ENCODE measurements at regions not wholly inside any gene's neighbourhood (a gene's known extent, or its start where the extent isn't known, plus 50 kb on each side); places are given as distances from the start of the nearest gene placed in this dataset.
"Not testable (repeated sequence)": the region's sequence is repeated elsewhere in the genome, so short reads cannot be mapped to it uniquely, and the experiment has no call there.

DNA sequence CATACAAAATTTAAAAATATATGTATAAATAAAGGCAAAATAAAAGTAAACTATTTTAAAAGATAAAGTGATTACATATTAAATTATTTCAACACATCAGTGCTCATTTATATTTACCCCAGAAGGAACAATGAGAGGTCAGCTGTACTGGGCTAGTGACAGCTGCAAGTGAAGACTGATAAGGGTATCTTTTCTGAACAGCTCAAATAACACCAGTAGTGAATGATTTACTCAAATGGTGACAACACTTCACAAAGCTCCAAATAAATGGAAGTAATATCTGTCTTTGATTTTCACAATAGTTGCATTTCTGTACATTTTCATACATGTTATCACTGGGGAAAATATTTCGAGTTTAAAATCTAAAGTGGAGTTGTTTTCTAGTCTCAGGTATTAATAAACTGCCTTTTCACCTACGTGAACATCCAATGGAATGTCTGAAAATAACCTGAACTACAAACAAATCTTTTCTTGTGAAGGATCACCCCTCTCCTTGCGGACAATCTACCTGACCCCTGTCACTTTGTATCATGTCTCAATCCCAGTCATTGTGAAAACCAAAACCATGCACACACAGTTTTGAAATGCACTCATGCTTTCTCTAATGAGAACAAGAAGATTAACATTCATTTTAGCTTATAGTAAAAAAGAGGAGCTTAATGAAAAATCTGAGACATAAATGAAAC is 1928.8 kb upstream of the CELF4 start:
- DNase-seq, result no peak

DNA sequence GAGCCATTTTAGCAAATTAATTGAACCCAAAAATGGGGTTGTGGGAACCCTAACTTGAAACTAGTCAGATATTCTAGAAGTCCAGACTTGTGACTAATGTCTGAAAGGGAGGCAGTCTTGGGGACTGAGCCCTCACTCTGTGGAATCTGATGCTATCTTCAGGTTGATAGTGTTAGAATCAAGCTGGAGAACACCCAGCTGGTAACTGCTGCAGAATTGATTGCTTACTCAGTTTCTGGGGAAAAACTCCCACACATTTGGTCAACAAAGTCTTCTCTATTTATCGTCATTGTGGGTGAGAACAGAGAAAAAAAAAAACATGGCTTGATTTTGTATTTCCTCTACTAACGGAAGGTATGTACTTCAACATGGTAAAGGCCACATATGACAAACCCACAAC is 1925.8 kb upstream of the CELF4 start:
- DNase-seq, result no peak

DNA sequence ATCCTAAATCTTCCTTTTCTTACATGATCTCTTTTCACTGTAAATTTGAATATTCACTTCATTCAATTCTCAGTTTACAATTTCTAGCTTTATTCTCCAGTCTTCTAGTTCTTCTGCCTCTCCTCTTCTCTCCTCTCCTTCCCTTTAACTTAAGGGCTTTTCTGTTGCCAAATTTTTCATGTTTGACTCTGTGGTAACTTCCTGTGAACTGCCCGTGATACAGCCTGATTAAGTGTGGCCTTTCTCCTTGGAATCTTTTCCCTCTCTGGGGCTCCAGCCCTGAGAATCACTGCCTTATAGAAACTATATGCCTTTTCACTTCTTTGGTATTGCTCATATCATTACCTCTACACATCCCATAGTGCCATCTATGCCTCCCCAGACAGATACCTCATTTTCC is 1923.8 kb upstream of the CELF4 start:
- no peak for DNase-seq

DNA sequence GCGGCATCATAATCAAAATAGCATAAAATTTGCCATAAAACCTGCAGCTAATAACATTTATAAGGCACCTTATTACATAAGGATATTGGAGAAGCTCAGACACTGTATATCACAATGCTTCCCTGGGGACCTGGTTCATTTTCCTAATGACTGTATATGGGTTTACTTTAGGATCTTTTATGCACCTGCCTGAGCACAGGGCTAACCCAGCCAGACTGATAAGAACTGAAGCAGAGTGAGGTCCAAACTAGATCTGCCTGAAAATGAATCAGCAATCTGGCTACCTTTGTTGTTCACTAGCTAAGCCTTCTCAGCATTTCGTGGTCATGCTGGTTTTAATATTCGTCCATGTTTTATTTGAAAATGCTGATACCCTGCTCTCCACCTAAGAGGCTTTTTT is 1922.3 kb upstream of the CELF4 start:
- DNase-seq, result no peak

DNA sequence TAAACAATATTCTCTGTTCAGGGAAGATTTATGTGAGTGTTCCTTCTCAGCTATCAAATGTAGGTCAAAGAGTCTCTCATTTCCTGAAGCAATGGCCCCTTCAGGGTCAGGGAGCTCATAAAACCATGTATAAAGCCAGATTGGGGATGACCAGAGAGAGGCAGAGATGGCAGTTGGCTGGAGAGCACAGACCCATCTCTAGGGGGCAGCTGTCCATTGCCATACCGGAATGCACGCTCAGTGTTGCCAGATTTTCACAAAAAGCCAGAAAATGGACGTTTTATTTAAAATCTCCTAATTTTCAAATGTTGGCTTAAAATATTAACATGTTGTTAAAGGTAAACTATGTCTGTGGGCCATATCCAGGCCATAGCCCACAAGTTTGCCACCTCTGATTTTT is 1920.7 kb upstream of the CELF4 start:
- DNase-seq, result no peak

DNA sequence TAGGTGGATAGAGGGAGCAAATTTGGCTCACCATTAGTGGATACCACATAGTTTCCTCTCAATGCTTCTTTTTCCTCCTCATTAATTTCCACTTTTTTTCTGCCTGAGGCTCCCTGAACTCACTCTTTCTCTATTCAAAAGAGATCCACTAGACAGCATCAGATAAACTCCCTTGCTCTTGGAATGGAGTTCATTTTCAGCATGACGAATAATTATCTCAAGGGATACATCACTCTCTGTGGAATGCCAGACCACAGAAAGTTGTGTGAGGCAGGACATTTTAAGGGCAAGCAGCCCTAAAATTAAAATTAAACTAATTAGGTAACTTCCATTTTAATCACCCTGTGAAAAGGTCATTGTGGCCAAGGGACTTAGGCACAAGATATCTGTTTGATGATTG is 1920.1 kb upstream of the CELF4 start:
- no peak for DNase-seq

DNA sequence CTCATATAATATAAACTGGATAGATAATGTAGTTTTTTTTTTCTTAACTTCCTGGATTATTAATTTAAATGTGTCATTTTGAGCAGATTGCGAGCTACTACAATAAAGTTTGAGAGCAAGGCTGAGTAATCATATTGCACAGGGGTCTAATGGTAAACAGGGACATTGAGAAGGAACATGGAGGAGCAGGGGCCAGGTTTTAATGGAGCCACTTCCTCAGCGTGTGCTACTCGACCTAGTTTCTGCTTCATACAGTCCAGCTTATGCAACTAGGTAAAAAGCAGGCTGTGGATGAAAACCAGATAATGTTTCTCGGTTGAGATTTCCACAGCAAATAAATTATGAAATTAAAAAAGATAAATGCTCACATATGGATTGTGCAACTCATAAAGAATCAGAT is 1915.7 kb upstream of the CELF4 start:
- DNase-seq, result no peak

DNA sequence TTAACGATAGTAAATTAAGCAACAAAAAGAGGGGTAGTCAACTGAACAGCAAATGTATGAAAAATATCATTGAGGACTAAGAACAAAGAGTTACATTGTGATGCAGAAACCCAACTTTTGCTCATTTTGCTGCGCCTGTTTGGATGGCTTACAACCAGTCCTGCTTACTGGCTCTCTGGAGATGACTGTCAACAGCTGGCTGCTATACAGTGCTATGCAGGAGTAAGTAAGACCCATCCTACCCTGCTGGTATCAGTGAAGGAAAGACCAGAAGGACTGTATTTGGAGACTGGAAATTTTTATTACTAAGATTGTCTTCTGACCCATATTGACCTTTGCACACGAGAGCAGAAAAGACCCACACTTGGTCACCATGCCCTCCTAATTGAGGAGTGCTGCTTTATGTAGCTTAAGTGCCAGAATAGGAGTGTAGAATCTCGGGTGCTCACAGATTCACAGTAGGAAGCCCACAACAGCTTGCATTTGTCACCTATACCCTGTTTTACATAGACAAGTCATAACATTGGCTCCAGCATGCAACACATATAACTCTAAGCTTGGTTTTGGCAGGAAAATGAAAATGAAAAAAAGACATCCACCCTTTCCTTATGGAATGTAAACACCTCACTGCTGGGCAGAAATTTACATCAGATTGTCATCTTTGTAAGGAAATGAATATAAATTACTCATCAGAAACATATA is 1915.0 kb upstream of the CELF4 start:
- DNase-seq, result no peak

DNA sequence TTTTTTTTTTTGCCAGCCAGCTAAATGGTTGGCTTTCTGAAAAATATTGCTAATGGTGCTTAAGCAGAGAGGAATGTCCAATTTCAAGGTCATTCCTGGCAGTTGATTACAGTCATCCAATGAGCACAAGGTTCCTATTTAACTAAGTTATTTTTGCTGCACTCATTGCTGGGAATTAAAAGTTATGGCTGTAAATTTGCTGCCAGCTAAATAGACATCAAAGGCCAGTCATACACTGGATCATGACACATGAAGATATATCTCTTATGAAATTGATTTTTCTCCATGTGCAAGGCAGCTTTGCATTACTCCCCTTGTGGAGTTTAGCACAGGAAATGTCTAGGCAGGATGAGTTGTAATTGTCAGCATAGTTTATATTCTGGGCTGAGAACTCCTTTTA is 1898.4 kb upstream of the CELF4 start:
- DNase-seq, result no peak

DNA sequence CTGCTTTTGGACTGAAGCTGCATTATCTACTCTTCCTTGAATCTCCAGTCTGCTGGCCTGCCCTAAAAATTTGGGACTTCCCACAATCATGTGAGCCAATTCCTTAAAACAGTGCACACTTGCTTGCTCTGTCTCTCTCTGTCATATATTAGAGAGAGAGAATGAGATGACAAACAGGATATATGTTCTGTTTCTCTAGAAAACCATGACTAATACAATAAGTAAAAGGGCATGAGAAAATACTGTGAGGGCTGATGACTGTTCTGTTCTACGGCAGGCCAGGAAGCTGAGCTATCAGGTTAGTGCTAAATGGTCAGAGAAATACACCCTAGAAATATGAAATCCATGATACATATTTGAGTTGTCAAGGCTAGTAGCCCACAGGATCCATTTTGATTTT is 1896.8 kb upstream of the CELF4 start:
- no peak for DNase-seq

DNA sequence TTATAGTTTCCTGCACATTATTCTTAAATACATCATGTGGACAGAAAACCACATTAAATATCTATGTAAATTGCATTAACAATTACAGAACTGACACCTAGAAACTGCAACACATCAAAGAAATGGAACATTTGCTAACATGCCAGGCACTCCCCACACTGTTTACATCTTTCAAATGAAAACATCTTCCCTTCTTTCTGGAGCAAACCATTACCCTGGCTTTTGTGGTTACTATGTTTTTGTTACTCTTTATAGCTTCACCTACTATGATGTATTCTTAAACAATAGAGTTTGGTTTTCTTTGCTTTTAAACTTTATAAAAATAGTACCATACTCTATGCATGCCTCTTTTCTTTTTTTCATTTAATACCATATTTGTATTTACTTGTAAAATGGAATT is 1894.5 kb upstream of the CELF4 start:
- DNase-seq, result no peak

DNA sequence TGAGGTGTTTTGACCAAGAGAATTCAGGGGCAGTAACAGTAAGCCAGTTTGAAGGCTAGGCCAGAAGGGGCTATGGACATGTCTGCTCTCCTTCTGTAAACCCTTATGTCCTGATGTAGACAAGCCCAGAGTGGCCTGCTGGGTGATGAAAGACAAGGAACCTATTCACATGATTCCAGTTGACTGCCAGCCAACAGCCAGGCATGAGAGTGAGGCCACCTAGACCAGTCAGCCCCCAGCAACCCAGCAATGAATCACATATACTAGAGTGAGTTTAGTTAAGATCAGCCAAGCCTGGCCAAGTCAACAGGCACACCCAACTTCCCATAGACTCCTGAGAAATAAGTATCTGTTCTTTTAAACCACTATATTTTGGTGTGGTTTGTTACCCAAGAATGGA is 1889.7 kb upstream of the CELF4 start:
- DNase-seq, result peak in 5 of 56 donors; percentile 2 to 41 (median 5)

DNA sequence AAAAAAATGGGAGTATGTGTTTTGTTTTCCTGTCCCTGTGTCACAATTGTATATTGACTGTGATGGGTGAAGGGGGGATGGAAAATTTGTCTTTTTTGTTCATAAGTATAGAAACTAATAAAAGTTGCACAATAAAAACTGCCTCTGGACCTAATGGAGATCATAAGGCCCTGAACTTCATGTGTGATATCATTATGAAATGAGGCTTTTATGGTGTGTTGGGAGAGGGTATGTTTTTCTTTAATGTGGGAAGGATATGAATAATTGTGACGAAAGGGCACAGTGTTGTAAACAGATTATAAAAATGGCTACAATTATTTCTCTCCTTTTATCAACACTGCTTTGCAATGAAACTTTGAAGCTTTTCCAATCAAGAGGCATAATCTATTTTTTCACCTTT is 1889.3 kb upstream of the CELF4 start:
- no peak for DNase-seq

DNA sequence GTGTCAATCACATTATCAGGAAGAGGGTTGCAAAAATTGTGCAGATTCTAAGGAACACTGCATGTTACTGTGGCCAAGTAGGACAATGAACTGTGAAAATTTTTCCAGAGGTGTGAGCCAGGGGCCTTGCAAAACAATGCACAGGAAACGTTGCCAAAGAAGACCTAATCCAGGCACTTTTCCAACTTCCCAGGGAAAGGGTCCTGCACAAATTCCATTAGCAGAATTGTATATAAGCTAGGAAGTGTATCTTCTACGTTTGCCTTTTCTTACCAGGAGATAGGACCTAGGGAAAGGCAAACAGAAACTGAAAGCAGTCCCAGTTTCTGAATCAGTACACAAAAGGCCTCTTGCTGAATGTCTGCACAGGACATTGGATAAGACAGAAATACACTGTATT is 1888.3 kb upstream of the CELF4 start:
- DNase-seq, result peak in 6 of 56 donors; percentile 1 to 53 (median 5)

DNA sequence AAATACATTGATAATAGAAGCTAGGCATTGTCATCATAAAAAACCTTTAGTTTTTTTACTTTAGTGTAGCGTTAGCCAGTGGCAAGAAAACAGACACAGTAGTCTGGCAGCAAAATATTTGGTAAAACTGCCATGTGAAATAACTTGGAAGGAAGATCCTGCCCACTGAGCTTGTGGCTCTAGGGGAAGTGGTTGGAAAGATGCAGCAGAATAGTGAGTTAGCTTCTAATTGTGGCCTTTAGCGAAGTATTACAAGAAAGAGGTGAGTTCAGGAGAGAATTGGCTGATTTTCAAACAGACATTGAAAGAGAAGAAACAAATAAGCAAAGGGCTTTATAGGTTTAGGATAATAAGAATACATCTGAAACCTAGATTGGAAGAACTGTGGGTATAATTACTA is 1887.8 kb upstream of the CELF4 start:
- DNase-seq, result no peak

DNA sequence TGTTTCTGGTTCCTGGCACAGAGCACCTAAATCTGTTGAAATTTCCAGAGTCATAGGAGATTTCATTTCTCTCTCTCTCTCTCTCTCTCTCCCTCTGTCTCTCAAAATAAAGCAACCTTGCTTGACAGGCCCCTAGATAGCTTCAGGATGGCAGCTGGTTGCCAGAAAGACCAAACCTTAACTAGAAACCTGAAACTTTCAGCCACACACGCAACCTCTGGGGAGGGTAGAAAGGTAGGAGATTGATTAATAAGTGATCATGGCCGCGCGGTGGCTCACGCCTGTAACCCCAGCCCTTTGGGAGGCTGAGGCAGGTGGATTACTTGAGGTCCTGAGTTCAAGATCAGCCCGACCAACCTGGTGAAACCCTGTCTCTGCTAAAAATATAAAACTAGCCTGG is 1885.4 kb upstream of the CELF4 start:
- no peak for DNase-seq

DNA sequence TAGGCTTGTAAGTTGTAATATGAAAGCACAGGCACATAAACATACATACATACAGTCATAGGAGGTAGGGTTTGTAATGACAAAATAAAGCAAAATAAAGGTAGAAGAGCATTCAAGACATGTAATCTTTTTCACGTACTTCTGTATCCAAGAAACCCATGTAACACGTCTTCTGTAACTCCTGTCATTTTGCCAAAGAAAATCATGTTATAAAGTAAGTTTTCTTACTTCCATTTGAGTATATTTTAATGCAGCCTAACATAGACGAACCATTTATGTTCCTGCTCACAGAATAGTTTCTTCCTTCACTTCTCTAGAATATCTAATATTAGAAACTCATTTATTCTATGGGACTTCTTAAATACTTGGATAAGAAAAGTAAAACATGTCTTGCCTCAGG is 1884.0 kb upstream of the CELF4 start:
- no peak for DNase-seq

DNA sequence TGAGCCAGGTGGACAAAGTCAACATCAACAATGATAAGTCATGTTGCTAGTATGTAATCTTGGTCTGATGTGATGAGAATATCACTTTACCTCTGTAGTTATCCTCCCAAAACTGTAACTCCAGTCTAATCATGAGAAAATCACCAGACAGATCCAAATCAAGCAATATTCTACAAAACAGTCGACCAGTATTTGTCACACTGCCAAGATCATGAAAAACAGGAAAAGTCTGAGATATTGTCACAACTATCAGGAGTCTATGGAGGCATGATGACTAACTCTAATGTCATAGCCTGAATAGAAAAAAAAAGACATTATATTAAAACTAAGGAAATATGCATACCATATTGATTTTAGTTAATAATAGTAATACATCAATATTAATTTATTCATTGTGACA is 1883.3 kb upstream of the CELF4 start:
- no peak for DNase-seq

DNA sequence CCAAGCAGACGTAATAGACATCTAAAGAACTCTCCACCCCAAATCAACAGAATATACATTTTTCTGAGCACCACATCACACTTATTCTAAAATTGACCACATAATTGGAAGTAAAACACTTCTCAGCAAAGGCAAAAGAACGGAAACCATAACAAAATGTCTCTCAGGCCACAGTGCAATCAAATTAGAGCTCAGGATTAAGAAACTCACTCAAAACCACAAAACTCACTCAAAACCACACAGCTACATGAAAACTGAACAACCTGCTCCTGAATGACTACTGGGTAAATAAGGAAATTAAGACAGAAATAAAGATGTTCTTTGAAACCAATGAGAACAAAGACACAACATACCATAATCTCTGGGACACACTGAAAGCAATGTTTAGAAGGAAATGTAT is 1879.4 kb upstream of the CELF4 start:
- not testable (repeated sequence) for DNase-seq

DNA sequence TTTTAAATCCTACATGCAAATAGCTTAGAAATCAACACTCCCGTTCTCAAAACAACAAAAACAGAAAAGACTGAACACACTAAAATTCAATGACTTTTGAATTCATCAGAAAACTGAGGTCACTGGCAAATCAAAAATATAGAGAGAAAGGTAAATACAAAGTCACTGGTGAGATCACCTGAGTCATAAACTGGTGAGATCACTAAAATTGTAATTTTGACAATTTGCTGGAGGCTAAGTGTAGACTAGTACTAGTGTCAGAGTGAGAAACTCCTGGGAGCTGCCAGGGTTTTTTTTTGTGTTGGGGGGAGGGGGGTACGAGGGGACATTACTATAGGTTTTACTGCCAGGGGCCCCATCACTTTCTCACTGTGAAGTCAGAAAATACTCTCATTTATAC is 1876.0 kb upstream of the CELF4 start:
- DNase-seq, result no peak

DNA sequence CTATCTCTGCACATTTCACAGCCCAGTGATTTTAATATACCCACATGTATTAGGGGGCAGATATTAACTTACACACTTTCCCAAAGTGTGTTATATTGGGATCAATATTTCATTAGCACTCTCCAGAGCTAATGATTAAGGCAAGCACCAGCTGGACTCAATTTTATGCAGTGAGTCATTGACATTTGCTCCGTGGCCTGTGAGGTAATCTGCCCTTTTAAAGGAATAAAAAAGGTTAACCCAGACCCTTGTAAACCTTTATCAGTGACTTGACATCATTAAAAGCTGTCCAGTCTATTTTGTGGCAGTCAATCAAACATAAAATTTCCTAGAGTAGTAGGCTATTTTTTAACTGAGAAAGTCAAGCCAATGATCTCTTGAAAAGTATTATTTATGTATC is 1870.4 kb upstream of the CELF4 start:
- no peak for DNase-seq

DNA sequence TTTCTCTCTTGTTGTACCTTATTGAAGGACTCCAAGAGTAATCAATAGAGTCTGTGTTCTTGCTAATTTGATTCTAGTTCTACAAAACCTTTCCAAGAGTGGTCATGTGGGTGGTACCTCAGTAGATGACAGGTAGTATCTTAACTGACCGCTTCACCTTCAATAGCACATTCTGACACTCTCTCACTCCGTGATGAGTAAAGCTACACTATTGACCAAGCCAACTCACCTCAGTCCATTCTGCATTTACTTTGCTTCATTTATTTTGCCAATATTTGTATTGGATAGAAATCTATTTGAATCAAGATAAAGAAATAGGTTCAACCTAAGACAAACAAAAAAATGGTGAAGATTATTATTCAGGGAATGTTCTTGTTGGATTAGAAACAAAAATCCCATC is 1869.6 kb upstream of the CELF4 start:
- no peak for DNase-seq

DNA sequence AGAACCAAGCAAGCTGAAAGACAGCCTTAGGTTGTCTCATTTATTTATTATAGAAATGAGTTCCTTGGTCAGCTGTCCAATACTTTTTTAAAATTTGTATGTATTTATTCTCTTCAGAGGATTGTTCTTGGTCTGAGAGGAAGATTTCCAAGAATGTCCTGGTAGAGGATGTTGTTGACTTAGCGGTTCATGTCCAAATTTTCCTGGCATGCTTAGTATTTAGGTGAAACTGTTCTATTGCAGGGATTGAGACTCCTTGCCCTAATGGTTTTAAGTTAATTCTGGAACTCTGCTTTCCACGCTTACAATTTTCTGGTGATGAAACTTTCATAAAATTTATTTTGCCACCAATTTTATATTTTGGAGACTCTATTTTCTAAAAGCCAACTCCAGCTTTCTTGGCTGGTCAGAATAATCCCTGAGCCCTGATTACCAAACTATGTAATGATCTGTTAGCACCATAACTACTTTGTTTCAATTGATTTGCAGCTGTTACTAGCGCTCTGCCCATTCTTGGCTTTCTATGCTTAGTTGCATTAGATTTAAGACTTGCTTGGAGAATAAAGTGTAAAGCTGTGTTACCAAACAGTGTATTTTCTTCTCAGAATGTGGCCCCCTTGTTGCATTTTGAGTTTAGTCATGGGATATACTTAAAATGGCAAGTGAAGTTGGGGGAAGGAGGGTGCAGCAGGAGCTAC is 1868.8 kb upstream of the CELF4 start:
- no peak for DNase-seq
